ENCODE measurements at regions not wholly inside any gene's neighbourhood (a gene's known extent, or its start where the extent isn't known, plus 50 kb on each side); places are given as distances from the start of the nearest gene placed in this dataset.

GRCh38 chr12:75893765-75894164 lies 137.8 kb downstream of the PHLDA1 start:
- TF ChIP-seq CTCF (IDR thresholded peaks at IDR 0.05) = no peak
- no peak for TF ChIP-seq POLR2A (IDR thresholded peaks at IDR 0.05)

Data from prostate gland (tissue), 2 donors.